ENCODE measurements at regions not wholly inside any gene's neighbourhood (a gene's known extent, or its start where the extent isn't known, plus 50 kb on each side); places are given as distances from the start of the nearest gene placed in this dataset.

- Histone ChIP-seq H3K36me3 (ENCODE audit: insufficient read depth, low read length) (no peaks in the 10 kb centered on the region), H3K4me3 (ENCODE audit: low read length) (no peak overlapping the region), H3K79me2 (replicated peaks; ENCODE audit: insufficient read depth, low read length) (no peaks in the 10 kb centered on the region), H4K20me1 (ENCODE audit: insufficient read depth) (no peaks in the 10 kb centered on the region), H3K4me2 (ENCODE audit: low read length) (no peak overlapping the region), H3K9me3 (ENCODE audit: low read length) (no peaks in the 10 kb centered on the region), H3K27ac (ENCODE audit: low read length) (no peak overlapping the region), H3K9ac (ENCODE audit: low read length) (no peak overlapping the region), H2AFZ (ENCODE audit: low read depth, low read length) (no peak overlapping the region), H3F3A (ENCODE audit: insufficient read depth, low read length, poor library complexity, severe bottlenecking) (no peaks in the 10 kb centered on the region), H3K27me3 (ENCODE audit: insufficient read depth, low read depth, low read length) (no peaks in the 10 kb centered on the region), H3K9me2 (ENCODE audit: insufficient read depth, low read length) (no peaks in the 10 kb centered on the region)
- no peak for TF ChIP-seq POLR2AphosphoS5 (IDR thresholded peaks at IDR 0.05)
- TF ChIP-seq RAD21 (conservative IDR thresholded peaks at IDR 0.05): no peak
- TF ChIP-seq SMC3 (conservative IDR thresholded peaks at IDR 0.05; ENCODE audit: poor library complexity): no peak
- TF ChIP-seq EP300 (conservative IDR thresholded peaks at IDR 0.05; ENCODE audit: poor library complexity, severe bottlenecking): no peak
- no peak for TF ChIP-seq CTCF (IDR thresholded peaks at IDR 0.05; ENCODE audit: poor library complexity, severe bottlenecking)
- TF ChIP-seq MXI1 (conservative IDR thresholded peaks at IDR 0.05; ENCODE audit: poor library complexity, severe bottlenecking): no peak
- TF ChIP-seq TAF1 (IDR thresholded peaks at IDR 0.05; ENCODE audit: low read depth): no peak
Observed at GRCh38 chr3:34364335-34364734, 565.9 kb downstream of the PDCD6IP start.

GRCh38 chr3:34365231-34365630 is 566.8 kb downstream of the PDCD6IP start:
- Histone ChIP-seq H3K9me3 (ENCODE audit: low read length) (no peaks in the 10 kb centered on the region), H3K9ac (ENCODE audit: low read length) (no peak overlapping the region), H3K9me2 (ENCODE audit: insufficient read depth, low read length) (no peaks in the 10 kb centered on the region), H3F3A (ENCODE audit: insufficient read depth, low read length, poor library complexity, severe bottlenecking) (no peaks in the 10 kb centered on the region), H3K27ac (ENCODE audit: low read length) (no peak overlapping the region), H3K27me3 (ENCODE audit: insufficient read depth, low read depth, low read length) (no peaks in the 10 kb centered on the region), H3K36me3 (ENCODE audit: insufficient read depth, low read length) (no peaks in the 10 kb centered on the region), H4K20me1 (ENCODE audit: insufficient read depth) (no peaks in the 10 kb centered on the region), H3K4me3 (ENCODE audit: low read length) (no peak overlapping the region), H3K79me2 (replicated peaks; ENCODE audit: insufficient read depth, low read length) (no peaks in the 10 kb centered on the region), H2AFZ (ENCODE audit: low read depth, low read length) (no peak overlapping the region), H3K4me2 (ENCODE audit: low read length) (no peak overlapping the region)
- TF ChIP-seq CTCF (IDR thresholded peaks at IDR 0.05; ENCODE audit: poor library complexity, severe bottlenecking) (no peak), EP300 (conservative IDR thresholded peaks at IDR 0.05; ENCODE audit: poor library complexity, severe bottlenecking) (no peak), TAF1 (IDR thresholded peaks at IDR 0.05; ENCODE audit: low read depth) (no peak), SMC3 (conservative IDR thresholded peaks at IDR 0.05; ENCODE audit: poor library complexity) (no peak), RAD21 (conservative IDR thresholded peaks at IDR 0.05) (no peak), POLR2AphosphoS5 (IDR thresholded peaks at IDR 0.05) (no peak)

GRCh38 chr3:34365771-34366170 is 567.3 kb downstream of the PDCD6IP start:
- Histone ChIP-seq H3K4me2 (ENCODE audit: low read length) (no peak overlapping the region), H3K36me3 (ENCODE audit: insufficient read depth, low read length) (no peaks in the 10 kb centered on the region), H3K79me2 (replicated peaks; ENCODE audit: insufficient read depth, low read length) (no peaks in the 10 kb centered on the region), H3K4me3 (ENCODE audit: low read length) (no peak overlapping the region), H3K9me3 (ENCODE audit: low read length) (no peaks in the 10 kb centered on the region), H4K20me1 (ENCODE audit: insufficient read depth) (no peaks in the 10 kb centered on the region), H3K27ac (ENCODE audit: low read length) (no peak overlapping the region), H3K9ac (ENCODE audit: low read length) (no peak overlapping the region), H3K27me3 (ENCODE audit: insufficient read depth, low read depth, low read length) (no peaks in the 10 kb centered on the region), H3F3A (ENCODE audit: insufficient read depth, low read length, poor library complexity, severe bottlenecking) (no peaks in the 10 kb centered on the region), H3K9me2 (ENCODE audit: insufficient read depth, low read length) (no peaks in the 10 kb centered on the region), H2AFZ (ENCODE audit: low read depth, low read length) (no peak overlapping the region)
- no peak for TF ChIP-seq MXI1 (conservative IDR thresholded peaks at IDR 0.05; ENCODE audit: poor library complexity, severe bottlenecking)
- no peak for TF ChIP-seq TAF1 (IDR thresholded peaks at IDR 0.05; ENCODE audit: low read depth)
- TF ChIP-seq EZH2 (IDR thresholded peaks at IDR 0.05; ENCODE audit: borderline replicate concordance, insufficient read depth, low read length, poor library complexity, severe bottlenecking): no peak
- TF ChIP-seq, protein P1, sequence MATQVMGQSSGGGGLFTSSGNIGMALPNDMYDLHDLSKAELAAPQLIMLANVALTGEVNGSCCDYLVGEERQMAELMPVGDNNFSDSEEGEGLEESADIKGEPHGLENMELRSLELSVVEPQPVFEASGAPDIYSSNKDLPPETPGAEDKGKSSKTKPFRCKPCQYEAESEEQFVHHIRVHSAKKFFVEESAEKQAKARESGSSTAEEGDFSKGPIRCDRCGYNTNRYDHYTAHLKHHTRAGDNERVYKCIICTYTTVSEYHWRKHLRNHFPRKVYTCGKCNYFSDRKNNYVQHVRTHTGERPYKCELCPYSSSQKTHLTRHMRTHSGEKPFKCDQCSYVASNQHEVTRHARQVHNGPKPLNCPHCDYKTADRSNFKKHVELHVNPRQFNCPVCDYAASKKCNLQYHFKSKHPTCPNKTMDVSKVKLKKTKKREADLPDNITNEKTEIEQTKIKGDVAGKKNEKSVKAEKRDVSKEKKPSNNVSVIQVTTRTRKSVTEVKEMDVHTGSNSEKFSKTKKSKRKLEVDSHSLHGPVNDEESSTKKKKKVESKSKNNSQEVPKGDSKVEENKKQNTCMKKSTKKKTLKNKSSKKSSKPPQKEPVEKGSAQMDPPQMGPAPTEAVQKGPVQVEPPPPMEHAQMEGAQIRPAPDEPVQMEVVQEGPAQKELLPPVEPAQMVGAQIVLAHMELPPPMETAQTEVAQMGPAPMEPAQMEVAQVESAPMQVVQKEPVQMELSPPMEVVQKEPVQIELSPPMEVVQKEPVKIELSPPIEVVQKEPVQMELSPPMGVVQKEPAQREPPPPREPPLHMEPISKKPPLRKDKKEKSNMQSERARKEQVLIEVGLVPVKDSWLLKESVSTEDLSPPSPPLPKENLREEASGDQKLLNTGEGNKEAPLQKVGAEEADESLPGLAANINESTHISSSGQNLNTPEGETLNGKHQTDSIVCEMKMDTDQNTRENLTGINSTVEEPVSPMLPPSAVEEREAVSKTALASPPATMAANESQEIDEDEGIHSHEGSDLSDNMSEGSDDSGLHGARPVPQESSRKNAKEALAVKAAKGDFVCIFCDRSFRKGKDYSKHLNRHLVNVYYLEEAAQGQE (IDR thresholded peaks at IDR 0.05; ENCODE audit: borderline replicate concordance): no peak
- no peak for TF ChIP-seq EP300 (conservative IDR thresholded peaks at IDR 0.05; ENCODE audit: poor library complexity, severe bottlenecking)
- TF ChIP-seq CTCF (IDR thresholded peaks at IDR 0.05; ENCODE audit: poor library complexity, severe bottlenecking): no peak
- TF ChIP-seq POLR2AphosphoS5 (IDR thresholded peaks at IDR 0.05): no peak
- TF ChIP-seq RAD21 (conservative IDR thresholded peaks at IDR 0.05): no peak
- TF ChIP-seq SMC3 (conservative IDR thresholded peaks at IDR 0.05; ENCODE audit: poor library complexity): no peak

All from neural cell (in vitro differentiated cells).